Lower leg skin (tissue), 4 donors: ENCODE measurements at regions not wholly inside any gene's neighbourhood (a gene's known extent, or its start where the extent isn't known, plus 50 kb on each side); places are given as distances from the start of the nearest gene placed in this dataset.
"Not testable (repeated sequence)": the region's sequence is repeated elsewhere in the genome, so short reads cannot be mapped to it uniquely, and the experiment has no call there.

Experiments used
- DNase-seq, 2 donors: peaks; one replicate each; pipeline ENCODE4 v3.0.0-alpha.2; 2019; ENCODE audit warnings: low spot score in 2 of 2
- H3K4me3 ChIP-seq: fragments of 200-600 bp; sonication (generic); 2 replicates; pipeline ENCODE4 v1.5.1; 2017; ENCODE audit warnings: mild to moderate bottlenecking, low read depth; ENCODE audit not compliant: poor library complexity, severe bottlenecking
- CTCF ChIP-seq, 3 donors: fragments of 450-650 bp; IDR thresholded peaks; one replicate each; pipeline ENCODE4 v1.5.1; 2016; ENCODE audit warnings: antibody characterized with exemption in 3 of 3, mild to moderate bottlenecking in 3 of 3, moderate library complexity in 2 of 3
- POLR2A ChIP-seq, 2 donors: fragments of 450-650 bp; IDR thresholded peaks; one replicate each; pipeline ENCODE4 v1.6.1; 2016 to 2017; ENCODE audit warnings: antibody characterized with exemption in 2 of 2, mild to moderate bottlenecking in 1 of 2, moderate library complexity in 1 of 2
- WGBS, 2 donors: methylation state at CpG; one replicate each; pipeline ENCODE4 v1.1.5; 2018; 5-methylcytosine and 5-hydroxymethylcytosine counted together
- intact Hi-C: fragments of 100-400 bp; cut with DNase I; formaldehyde crosslinking; loops from one replicate; pipeline ENCODE4 v1.15.0; 2023; ENCODE audit warnings: low total_unique reads

- intact Hi-C loops = no loop called here
- DNase-seq = peak in 1 of 2 donors; percentile 82
- 63 to 67% methylated on average over 5 to 6 of the region's 6 CpGs for WGBS, 2 donors
Measured at GRCh38 chrX:69060631-69061408, 104.4 kb downstream of the PJA1 start.

GRCh38 chrX:69055193-69055592 lies 110.1 kb downstream of the PJA1 start:
- WGBS, 2 donors = 84 to 88% methylated on average over 3 of the region's 3 CpGs

More at GRCh38 chrX:69060631-69061408, 104.4 kb downstream of the PJA1 start:
- TF ChIP-seq POLR2A (IDR thresholded peaks at IDR 0.05) = no peak
- no peak overlapping the region for H3K4me3 ChIP-seq

GRCh38 chrX:69054497-69054896 lies 110.8 kb downstream of the PJA1 start:
- WGBS, 2 donors = 88 to 93% methylated on average over 3 of the region's 3 CpGs
- H3K4me3 ChIP-seq, DNase-seq, intact Hi-C loops: not testable (repeated sequence)

More at GRCh38 chrX:69055193-69055592, 110.1 kb downstream of the PJA1 start:
- TF ChIP-seq POLR2A (IDR thresholded peaks at IDR 0.05) = no peak
- TF ChIP-seq CTCF (IDR thresholded peaks at IDR 0.05) = no peak
- DNase-seq = no peak
- intact Hi-C loops = no loop called here
- no peak overlapping the region for H3K4me3 ChIP-seq

GRCh38 chrX:69051901-69052300 lies 113.4 kb downstream of the PJA1 start:
- DNase-seq = no peak
- WGBS, 2 donors = 82% methylated on average over 3 of the region's 3 CpGs
- no peak for TF ChIP-seq POLR2A (IDR thresholded peaks at IDR 0.05)
- H3K4me3 ChIP-seq = no peak overlapping the region
- intact Hi-C loops = no loop called here

GRCh38 chrX:69050051-69050765 lies 115.0 kb downstream of the PJA1 start:
- 76 to 85% methylated on average over 4 of the region's 4 CpGs for WGBS, 2 donors
- intact Hi-C loops = no loop called here
- TF ChIP-seq POLR2A (IDR thresholded peaks at IDR 0.05) = no peak
- TF ChIP-seq CTCF (IDR thresholded peaks at IDR 0.05) = no peak
- no peak overlapping the region for H3K4me3 ChIP-seq
- no peak for DNase-seq

- intact Hi-C loops = no loop called here
- H3K4me3 ChIP-seq = no peak overlapping the region
- DNase-seq = peak in 1 of 2 donors; percentile 80
- TF ChIP-seq CTCF (IDR thresholded peaks at IDR 0.05) = no peak
- no peak for TF ChIP-seq POLR2A (IDR thresholded peaks at IDR 0.05)
- WGBS, 2 donors = 67 to 86% methylated on average over 1 of the region's 1 CpG
Measured at GRCh38 chrX:69046996-69047490, 118.2 kb downstream of the PJA1 start.

GRCh38 chrX:69045616-69046345 lies 119.5 kb downstream of the PJA1 start:
- WGBS, 2 donors = 83% methylated on average over 2 of the region's 2 CpGs; no CpG with 5 or more reads in 1 of the 2 donors
- intact Hi-C loops = no loop called here
- TF ChIP-seq CTCF (IDR thresholded peaks at IDR 0.05) (no peak), POLR2A (IDR thresholded peaks at IDR 0.05) (no peak)
- no peak overlapping the region for H3K4me3 ChIP-seq
- DNase-seq = peak in 1 of 2 donors; percentile 70
